ENCODE measurements at regions not wholly inside any gene's neighbourhood (a gene's known extent, or its start where the extent isn't known, plus 50 kb on each side); places are given as distances from the start of the nearest gene placed in this dataset.

DNA sequence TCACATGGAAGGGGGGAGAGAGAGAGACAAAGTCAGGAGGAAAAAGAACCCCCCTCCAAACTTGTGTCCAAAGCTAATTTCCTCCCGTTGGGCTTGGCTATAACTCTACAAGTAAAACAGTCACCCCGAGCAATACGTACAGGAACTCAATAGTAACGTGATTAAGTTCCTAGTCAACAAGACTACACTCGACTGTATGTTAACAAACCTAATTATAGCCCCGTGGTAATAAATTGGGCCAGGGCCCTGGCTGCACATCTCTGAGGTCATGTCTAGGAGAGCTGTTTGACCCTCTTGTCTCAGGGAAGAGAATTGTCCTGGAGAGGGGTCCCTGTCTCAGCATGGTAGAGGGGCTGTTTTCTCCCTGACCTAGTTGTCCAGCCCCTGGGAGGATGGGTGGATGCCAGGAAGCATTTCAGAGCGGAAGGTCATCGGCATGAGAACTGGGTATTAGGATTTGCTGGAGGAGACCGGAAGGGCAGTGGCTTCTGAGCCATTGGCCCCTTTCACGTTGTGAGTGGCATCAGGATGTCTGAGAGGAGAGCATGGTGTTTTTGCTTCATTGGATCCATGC is 60.2 kb upstream of the COMTD1 start:
- no peak for DNase-seq (ENCODE audit: low read depth)
- in situ Hi-C loops (cut with HindIII; ENCODE audit: low pct_unique_long_range_greater_than_20kb, low sequenced_read_pairs), result no loop called here

DNA sequence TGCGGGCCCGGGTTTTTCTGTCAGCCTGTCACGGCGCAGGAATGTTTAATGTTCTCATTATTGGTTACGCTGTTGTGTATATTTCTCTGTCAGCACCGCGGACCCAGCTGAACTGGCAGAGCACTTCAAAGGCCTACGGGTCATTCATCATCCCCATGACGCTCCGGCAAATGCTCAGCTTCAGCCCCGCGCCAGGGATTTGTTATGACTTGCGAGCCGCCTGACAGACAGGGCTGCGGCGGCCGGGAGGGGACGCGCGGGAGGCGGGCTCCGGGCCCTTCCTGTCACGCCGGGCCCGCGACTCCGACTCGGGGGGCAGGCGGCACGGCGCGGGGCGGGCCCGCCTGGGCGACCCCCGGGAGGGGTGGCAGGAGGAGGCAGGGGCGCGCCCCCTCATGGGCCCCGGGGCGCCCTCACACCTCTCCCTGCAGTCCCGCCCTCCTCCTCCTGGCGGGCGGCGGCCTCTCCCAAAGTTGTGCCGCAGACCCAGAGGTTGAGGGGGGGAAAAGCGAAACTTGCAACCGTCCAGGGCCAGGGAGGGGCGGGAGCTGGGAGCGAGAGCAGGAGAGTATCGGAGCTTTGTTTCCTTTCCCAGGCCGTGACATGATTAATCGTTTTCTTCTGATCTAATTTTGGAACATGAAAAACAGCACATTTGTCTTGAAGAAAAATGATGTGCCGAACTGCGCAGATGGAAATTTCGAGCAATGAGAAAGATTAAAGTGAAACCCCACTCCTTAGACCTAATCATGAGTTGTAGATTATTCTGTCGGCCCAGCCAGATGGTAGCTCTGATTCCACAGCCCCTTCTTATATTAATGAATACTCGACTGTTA is 59.3 kb upstream of the COMTD1 start:
- peak; percentile 89 for DNase-seq (ENCODE audit: low read depth)
- in situ Hi-C loops (cut with HindIII; ENCODE audit: low pct_unique_long_range_greater_than_20kb, low sequenced_read_pairs), result no loop called here

DNA sequence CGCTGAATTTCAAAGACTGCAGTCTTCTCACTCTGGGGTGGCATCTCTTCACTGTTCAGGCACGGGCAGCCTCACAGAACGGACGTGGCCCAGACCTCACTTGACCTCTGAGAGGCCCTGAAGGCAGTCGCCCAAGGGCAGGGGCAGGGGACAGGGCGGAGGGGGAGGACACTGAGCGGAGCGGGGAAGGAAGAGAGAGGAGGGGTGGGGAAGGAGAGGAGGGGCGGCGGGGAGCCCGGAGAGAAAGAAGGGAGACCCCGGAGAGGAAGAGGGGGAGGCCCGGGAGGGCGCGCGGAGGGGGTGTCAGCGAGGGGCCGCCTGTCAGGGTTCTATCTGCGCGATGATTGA is 58.7 kb upstream of the COMTD1 start:
- DNase-seq (ENCODE audit: low read depth), result no peak
- in situ Hi-C loops (cut with HindIII; ENCODE audit: low pct_unique_long_range_greater_than_20kb, low sequenced_read_pairs), result no loop called here

DNA sequence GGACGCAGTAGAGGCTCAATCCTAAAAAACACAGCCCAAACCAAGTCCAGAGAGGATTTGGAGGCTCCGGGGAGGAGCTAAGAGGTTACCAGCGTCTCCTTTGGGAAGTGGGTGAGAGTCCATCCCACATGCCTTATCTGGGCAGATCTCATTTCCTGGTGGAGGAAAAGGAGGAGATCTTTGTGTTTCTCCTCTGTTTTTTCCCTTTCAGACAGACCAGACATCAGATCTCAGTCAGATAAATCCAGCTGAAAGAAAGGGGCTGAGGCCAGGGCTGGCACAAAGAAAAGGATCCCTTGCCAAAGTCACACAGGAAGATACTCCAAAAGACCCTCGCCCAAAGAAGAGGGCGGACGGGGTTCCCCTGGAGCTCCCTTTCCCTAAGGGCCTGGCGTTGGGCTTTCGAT is 58.3 kb upstream of the COMTD1 start:
- in situ Hi-C loops (cut with HindIII; ENCODE audit: low pct_unique_long_range_greater_than_20kb, low sequenced_read_pairs), result no loop called here
- no peak for DNase-seq (ENCODE audit: low read depth)

DNA sequence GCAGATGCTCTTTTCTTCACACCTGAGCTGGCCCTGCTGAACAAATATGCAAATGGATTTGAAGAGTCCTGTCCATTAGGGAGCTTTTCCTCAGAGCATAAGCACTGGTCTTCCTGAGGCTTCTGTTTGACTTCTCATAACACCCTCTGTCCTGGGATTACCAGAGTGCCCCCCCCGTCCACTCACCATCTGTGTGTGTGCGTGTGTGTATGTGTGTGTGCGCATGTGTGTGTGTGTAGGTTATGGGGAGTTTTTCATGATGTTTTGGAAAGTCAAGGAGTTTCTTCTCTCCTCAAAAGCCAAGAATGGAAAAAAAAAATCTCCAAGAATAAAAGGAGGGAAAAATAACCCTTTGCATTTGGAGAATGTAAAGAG is 57.7 kb upstream of the COMTD1 start:
- DNase-seq (ENCODE audit: low read depth), result no peak
- in situ Hi-C loops (cut with HindIII; ENCODE audit: low pct_unique_long_range_greater_than_20kb, low sequenced_read_pairs), result no loop called here

DNA sequence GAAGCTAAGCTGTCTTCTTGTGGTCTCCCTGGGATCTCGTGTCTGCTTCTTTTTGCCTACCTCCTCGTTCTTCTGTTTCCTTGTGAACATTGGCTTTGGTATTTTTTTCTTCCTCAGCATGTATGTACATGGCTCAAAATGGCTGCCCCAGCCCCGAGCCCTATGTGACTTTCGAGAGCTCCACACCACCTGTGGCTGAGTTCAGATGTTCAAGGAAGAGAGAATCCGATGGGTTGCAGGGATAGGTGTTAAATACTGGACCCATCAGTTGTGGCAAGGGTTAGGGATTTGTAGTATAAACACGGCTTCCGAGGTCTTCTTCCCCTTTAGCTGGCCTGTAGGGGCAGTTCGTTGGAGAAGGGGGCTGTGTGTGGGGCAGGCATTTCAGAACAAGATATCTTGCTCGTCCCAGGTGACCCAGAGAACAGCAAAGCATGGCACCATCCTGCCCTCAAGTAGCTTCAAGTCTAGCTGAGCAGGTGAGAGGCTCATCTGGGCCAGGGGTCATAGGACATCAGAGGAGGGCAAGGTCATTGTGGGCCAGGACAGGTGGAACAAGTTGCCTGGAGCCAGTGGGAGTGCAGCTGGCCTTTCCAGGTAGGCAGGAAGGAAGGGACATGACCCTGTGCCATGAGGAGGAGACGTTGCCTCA is 57.2 kb upstream of the COMTD1 start:
- DNase-seq (ENCODE audit: low read depth), result no peak
- in situ Hi-C loops (cut with HindIII; ENCODE audit: low pct_unique_long_range_greater_than_20kb, low sequenced_read_pairs), result no loop called here

DNA sequence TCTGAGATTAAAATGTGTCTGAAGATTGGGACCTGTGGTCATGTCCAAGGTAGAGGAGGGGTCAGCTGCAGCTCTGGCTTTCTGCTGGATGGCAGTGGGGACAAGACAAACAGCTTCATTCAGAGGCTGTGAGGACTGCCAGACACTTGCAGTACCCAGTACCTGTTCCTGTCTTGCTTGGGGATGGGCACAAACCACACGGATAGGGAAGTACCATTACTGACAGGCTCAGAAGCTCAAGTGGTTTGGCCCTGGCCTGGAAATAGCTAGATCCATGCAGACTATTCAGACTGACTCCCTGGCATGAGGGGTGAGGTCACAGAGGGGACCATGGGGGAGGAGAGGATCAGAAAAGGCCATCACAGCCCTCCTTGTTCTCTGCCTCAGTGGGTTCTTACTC is 56.0 kb upstream of the COMTD1 start:
- in situ Hi-C loops (cut with HindIII; ENCODE audit: low pct_unique_long_range_greater_than_20kb, low sequenced_read_pairs), result no loop called here
- DNase-seq (ENCODE audit: low read depth), result no peak

DNA sequence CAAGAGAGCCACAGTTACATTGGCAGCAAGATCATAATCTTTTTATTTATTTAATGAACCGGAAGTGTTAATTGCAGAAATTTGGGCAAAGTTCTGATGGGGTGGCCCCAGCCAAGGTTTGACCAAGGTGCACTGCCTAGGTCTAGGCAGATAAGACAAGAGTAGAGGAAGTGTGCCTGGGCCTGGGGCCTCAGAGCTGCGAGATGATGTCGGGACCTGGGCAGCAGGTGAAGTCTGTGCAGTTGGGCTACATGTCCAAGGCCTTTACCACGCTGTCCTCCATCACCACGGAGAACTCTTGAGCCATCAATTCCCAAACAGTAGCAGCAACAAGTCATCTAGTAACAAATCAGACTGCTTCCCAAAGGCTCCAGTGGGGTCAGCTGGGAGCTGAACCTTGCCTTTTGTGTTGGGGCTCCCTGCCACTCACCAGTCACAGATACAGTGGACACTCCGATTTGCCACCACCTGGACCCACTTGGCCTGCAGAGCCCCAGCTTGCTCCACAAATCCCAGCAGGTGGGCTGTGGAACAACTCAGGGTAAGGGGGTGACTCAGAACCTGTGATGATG is 52.5 kb upstream of the COMTD1 start:
- DNase-seq (ENCODE audit: low read depth), result no peak
- in situ Hi-C loops (cut with HindIII; ENCODE audit: low pct_unique_long_range_greater_than_20kb, low sequenced_read_pairs), result no loop called here

DNA sequence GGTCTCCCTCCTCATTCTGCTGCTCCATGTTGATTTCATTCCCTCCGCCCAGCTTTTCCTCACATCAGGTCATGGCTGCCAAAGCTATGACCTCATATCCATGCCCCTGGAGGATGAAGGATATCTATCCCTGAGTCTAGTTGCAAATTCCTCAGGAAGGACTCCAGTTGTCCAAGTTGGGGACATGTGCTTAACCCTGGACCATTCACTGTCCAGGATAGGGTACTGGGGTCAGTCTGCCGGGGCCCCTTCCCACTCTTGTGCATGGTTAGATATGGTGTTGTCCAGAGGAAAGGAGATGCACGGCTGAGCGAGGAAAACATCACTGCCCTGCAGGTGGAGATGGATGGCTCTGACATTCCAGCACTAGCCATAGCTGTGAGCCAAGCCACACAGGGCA is 51.9 kb upstream of the COMTD1 start:
- DNase-seq (ENCODE audit: low read depth), result no peak
- in situ Hi-C loops (cut with HindIII; ENCODE audit: low pct_unique_long_range_greater_than_20kb, low sequenced_read_pairs), result no loop called here

DNA sequence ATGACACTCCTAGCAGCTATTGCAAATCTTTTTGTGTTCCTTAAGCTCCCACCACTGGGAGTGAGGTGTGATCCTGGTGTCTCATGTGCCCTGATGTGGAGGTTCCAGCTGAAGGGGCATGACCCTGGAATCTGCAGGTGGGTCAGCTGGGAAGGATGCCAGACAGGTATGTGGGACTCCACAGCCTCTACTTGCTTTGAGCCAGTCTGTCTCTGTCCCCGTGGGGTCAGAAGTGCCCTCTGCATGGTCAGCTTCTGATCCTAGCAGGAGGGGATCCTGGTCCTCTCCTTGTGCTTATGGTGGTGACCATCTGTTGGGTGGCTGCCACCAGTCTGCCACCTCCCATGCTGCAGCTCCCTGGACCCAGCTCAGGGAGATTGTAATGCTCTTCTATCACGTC is 51.1 kb upstream of the COMTD1 start:
- no peak for DNase-seq (ENCODE audit: low read depth)
- in situ Hi-C loops (cut with HindIII; ENCODE audit: low pct_unique_long_range_greater_than_20kb, low sequenced_read_pairs), result no loop called here
